Body of pancreas (tissue), 4 donors: ENCODE measurements at regions not wholly inside any gene's neighbourhood (a gene's known extent, or its start where the extent isn't known, plus 50 kb on each side); places are given as distances from the start of the nearest gene placed in this dataset.
"Not testable (repeated sequence)": the region's sequence is repeated elsewhere in the genome, so short reads cannot be mapped to it uniquely, and the experiment has no call there.

Experiments
- POLR2A ChIP-seq, 3 donors: fragments of 450-650 bp; IDR thresholded peaks; one replicate each; pipeline ENCODE4 v1.6.1; 2016; ENCODE audit warnings: antibody characterized with exemption in 3 of 3, mild to moderate bottlenecking in 2 of 3
- TF ChIP-seq, protein P1 (sequence below), 7 experiments: fragments of 450-650 bp in 4 of 7; fragments of 200-600 bp in 3 of 7; sonication (generic) in 3 of 7; IDR thresholded peaks; one replicate each; pipeline ENCODE4 v1.5.1; 2016 to 2019; ENCODE audit warnings: antibody characterized with exemption in 7 of 7

- TF ChIP-seq, protein P1, sequence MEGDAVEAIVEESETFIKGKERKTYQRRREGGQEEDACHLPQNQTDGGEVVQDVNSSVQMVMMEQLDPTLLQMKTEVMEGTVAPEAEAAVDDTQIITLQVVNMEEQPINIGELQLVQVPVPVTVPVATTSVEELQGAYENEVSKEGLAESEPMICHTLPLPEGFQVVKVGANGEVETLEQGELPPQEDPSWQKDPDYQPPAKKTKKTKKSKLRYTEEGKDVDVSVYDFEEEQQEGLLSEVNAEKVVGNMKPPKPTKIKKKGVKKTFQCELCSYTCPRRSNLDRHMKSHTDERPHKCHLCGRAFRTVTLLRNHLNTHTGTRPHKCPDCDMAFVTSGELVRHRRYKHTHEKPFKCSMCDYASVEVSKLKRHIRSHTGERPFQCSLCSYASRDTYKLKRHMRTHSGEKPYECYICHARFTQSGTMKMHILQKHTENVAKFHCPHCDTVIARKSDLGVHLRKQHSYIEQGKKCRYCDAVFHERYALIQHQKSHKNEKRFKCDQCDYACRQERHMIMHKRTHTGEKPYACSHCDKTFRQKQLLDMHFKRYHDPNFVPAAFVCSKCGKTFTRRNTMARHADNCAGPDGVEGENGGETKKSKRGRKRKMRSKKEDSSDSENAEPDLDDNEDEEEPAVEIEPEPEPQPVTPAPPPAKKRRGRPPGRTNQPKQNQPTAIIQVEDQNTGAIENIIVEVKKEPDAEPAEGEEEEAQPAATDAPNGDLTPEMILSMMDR (IDR thresholded peaks at IDR 0.05), result not testable (repeated sequence)
- not testable (repeated sequence) for TF ChIP-seq POLR2A (IDR thresholded peaks at IDR 0.05)
Observed at GRCh38 chr20:29086145-29086718, 2171.2 kb upstream of the DEFB115 start.
